ENCODE measurements at regions not wholly inside any gene's neighbourhood (a gene's known extent, or its start where the extent isn't known, plus 50 kb on each side); places are given as distances from the start of the nearest gene placed in this dataset.

DNA sequence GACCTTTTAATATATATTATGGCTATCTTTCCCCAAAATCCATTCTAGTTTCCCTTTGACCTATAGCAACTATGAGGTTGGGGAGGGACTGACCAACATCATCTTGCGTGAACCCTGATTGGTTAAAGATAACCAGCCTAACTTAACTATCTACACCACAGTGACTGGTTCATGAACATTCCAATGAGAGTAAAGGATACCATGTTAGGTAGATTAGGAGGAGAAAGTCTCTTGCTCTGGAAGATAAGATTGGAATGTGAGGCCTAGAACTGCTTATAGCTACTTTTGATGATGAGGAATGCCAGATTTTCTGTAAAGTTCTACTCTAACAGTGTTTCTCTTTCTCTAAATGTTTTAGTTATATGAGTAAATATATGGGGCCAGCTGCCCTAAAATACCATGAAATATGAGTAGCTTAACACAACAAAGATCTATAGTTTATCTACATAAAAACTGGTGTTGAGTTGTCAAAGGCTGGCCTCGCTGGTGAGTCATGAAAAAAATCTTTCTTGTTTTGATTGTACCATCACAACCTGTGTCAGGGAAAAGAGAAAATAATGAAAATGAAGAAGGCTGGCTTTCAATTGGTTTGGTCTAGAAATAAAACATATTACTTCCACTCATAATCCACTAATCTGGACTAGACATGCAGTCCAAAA is 481.4 kb downstream of the NSUN3 start:
- H3K9me1 ChIP-seq (ENCODE audit: control insufficient read depth, insufficient read depth, low read length), result no peaks in the 10 kb centered on the region
- no peaks in the 10 kb centered on the region for H4K20me1 ChIP-seq (replicated peaks; ENCODE audit: control insufficient read depth, insufficient read depth, low read length)
- H3K9ac ChIP-seq (ENCODE audit: insufficient read depth in 1 of 2, low read depth in 2 of 2, low read length in 2 of 2), result no peak overlapping the region
- no peak overlapping the region for H3K4me2 ChIP-seq (ENCODE audit: insufficient read depth, low read length)
- POLR2A ChIA-PET, result no interaction called here
- no peak overlapping the region for H3K27ac ChIP-seq (ENCODE audit: extremely low read depth, low read depth, low read length)
- no peaks in the 10 kb centered on the region for H3K27me3 ChIP-seq (ENCODE audit: control insufficient read depth in 2 of 2, insufficient read depth in 2 of 2, low read length in 2 of 2)
- no peak overlapping the region for H2AFZ ChIP-seq (ENCODE audit: low read depth, low read length)
- H3K79me2 ChIP-seq (ENCODE audit: control insufficient read depth, insufficient read depth, low read length), result no peaks in the 10 kb centered on the region
- CTCF ChIA-PET (ENCODE audit: low intra/inter-chr PET ratio), result no interaction called here
- WGBS (ENCODE audit: insufficient coverage, low coverage, missing lambda C conversion rate), result 0% methylated on average over 1 of the region's 2 CpGs
- no peaks in the 10 kb centered on the region for H3K4me1 ChIP-seq (replicated peaks in 1 of 2; ENCODE audit: control insufficient read depth in 2 of 2, insufficient read depth in 2 of 2, low read length in 2 of 2)
- H3K9me3 ChIP-seq (replicated peaks; ENCODE audit: control insufficient read depth, insufficient read depth, low read depth, low read length), result no peaks in the 10 kb centered on the region
- FAIRE-seq (no peak), ATAC-seq (no peak), DNase-seq (ENCODE audit: extremely low read depth in 1 of 4, low spot score in 3 of 4) (no peak)
- in situ Hi-C loops (cut with MboI), result no loop called here
- TF ChIP-seq ZNF316 (IDR thresholded peaks at IDR 0.05), result no peak
- TF ChIP-seq OTX1 (CRISPR knock-in tag; IDR thresholded peaks at IDR 0.05), result no peak
- TF ChIP-seq MEIS2 (IDR thresholded peaks at IDR 0.05; ENCODE audit: partially characterized antibody), result no peak
- no peak for TF ChIP-seq LCOR (CRISPR knock-in tag; IDR thresholded peaks at IDR 0.05)
- TF ChIP-seq ILF3 (IDR thresholded peaks at IDR 0.05; ENCODE audit: borderline replicate concordance), result no peak
- TF ChIP-seq NFYB (IDR thresholded peaks at IDR 0.05; ENCODE audit: extremely low read depth, insufficient read length), result no peak
- TF ChIP-seq, protein P1, sequence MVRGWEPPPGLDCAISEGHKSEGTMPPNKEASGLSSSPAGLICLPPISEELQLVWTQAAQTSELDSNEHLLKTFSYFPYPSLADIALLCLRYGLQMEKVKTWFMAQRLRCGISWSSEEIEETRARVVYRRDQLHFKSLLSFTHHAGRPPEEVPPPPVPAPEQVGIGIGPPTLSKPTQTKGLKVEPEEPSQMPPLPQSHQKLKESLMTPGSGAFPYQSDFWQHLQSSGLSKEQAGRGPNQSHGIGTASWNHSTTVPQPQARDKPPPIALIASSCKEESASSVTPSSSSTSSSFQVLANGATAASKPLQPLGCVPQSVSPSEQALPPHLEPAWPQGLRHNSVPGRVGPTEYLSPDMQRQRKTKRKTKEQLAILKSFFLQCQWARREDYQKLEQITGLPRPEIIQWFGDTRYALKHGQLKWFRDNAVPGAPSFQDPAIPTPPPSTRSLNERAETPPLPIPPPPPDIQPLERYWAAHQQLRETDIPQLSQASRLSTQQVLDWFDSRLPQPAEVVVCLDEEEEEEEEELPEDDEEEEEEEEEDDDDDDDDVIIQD (CRISPR knock-in tag; IDR thresholded peaks at IDR 0.05), result no peak
- TF ChIP-seq, protein P2, sequence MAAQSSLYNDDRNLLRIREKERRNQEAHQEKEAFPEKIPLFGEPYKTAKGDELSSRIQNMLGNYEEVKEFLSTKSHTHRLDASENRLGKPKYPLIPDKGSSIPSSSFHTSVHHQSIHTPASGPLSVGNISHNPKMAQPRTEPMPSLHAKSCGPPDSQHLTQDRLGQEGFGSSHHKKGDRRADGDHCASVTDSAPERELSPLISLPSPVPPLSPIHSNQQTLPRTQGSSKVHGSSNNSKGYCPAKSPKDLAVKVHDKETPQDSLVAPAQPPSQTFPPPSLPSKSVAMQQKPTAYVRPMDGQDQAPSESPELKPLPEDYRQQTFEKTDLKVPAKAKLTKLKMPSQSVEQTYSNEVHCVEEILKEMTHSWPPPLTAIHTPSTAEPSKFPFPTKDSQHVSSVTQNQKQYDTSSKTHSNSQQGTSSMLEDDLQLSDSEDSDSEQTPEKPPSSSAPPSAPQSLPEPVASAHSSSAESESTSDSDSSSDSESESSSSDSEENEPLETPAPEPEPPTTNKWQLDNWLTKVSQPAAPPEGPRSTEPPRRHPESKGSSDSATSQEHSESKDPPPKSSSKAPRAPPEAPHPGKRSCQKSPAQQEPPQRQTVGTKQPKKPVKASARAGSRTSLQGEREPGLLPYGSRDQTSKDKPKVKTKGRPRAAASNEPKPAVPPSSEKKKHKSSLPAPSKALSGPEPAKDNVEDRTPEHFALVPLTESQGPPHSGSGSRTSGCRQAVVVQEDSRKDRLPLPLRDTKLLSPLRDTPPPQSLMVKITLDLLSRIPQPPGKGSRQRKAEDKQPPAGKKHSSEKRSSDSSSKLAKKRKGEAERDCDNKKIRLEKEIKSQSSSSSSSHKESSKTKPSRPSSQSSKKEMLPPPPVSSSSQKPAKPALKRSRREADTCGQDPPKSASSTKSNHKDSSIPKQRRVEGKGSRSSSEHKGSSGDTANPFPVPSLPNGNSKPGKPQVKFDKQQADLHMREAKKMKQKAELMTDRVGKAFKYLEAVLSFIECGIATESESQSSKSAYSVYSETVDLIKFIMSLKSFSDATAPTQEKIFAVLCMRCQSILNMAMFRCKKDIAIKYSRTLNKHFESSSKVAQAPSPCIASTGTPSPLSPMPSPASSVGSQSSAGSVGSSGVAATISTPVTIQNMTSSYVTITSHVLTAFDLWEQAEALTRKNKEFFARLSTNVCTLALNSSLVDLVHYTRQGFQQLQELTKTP (IDR thresholded peaks at IDR 0.05; ENCODE audit: low read depth in 1 of 2, partially characterized antibody in 2 of 2), result no peak
- no peak for TF ChIP-seq MAFK (IDR thresholded peaks at IDR 0.05; ENCODE audit: low read length)
- no peak for TF ChIP-seq ZSCAN29 (IDR thresholded peaks at IDR 0.05)
- TF ChIP-seq KLF1 (tag; IDR thresholded peaks at IDR 0.05), result no peak
- TF ChIP-seq ZNF57 (CRISPR knock-in tag; IDR thresholded peaks at IDR 0.05), result no peak
- intact Hi-C loops (cut with micrococcal nuclease), result no loop called here
- no peak overlapping the region for H3K4me3 ChIP-seq
- BruUV-seq (replicated peaks), result no TSS peak
- no peaks in the 10 kb centered on the region for H3K36me3 ChIP-seq (ENCODE audit: control insufficient read depth, insufficient read depth, low read length)

All from K562 (cell line).